HAP-1 (cell line): ENCODE measurements at regions not wholly inside any gene's neighbourhood (a gene's known extent, or its start where the extent isn't known, plus 50 kb on each side); places are given as distances from the start of the nearest gene placed in this dataset.

Experiments used
- DNase-seq, 2 experiments: peaks; one replicate each; pipeline ENCODE4 v3.0.0-alpha.2; 2016 to 2020; ENCODE audit warnings: low spot score in 2 of 2
- H3K27me3 ChIP-seq: fragments of 250-450 bp; sonication (Bioruptor Pico); 2 replicates; pipeline ENCODE4 v1.5.1; 2020; ENCODE audit warnings: low read depth, mild to moderate bottlenecking, moderate library complexity
- H3K36me3 ChIP-seq: fragments of 250-450 bp; sonication (Bioruptor Pico); replicated peaks from 2 replicates; pipeline ENCODE4 v1.5.1; 2020; ENCODE audit warnings: mild to moderate bottlenecking
- H3K4me1 ChIP-seq: fragments of 250-450 bp; sonication (Bioruptor Pico); 2 replicates; pipeline ENCODE4 v1.5.1; 2020; ENCODE audit warnings: mild to moderate bottlenecking
- H3K4me3 ChIP-seq: fragments of 250-450 bp; sonication (Bioruptor Pico); 2 replicates; pipeline ENCODE4 v1.5.1; 2020; ENCODE audit warnings: mild to moderate bottlenecking, moderate library complexity
- H3K9me3 ChIP-seq: fragments of 250-450 bp; sonication (Bioruptor Pico); 2 replicates; pipeline ENCODE4 v1.5.1; 2020; ENCODE audit warnings: mild to moderate bottlenecking, moderate library complexity
- in situ Hi-C: fragments of 300-500 bp; cut with MboI; formaldehyde crosslinking; loops from 3 replicates; pipeline ENCODE4 v1.14.3; 2020; ENCODE audit warnings: low sequenced_read_pairs, inconsistent platforms, mixed read lengths

- no peaks in the 10 kb centered on the region for H3K4me1 ChIP-seq
- H3K9me3 ChIP-seq: no peaks in the 10 kb centered on the region
- no peak overlapping the region for H3K4me3 ChIP-seq
- H3K27me3 ChIP-seq: 0 out of 2 replicates have a peak, but pooled peaks cover 6% of the 10 kb centered on the region
- no peaks in the 10 kb centered on the region for H3K36me3 ChIP-seq
- no peak for DNase-seq
- in situ Hi-C loops: loop anchor here (10.0 kb wide), 1 partner anchor 235 kb away; no protein-coding TSS in a partner anchor
Observed at GRCh38 chr12:4849795-4850345, 59.8 kb upstream of the KCNA1 start.

- in situ Hi-C loops: loop anchor here (10.0 kb wide), 1 partner anchor 234 kb away; no protein-coding TSS in a partner anchor
Observed at GRCh38 chr12:4850857-4851380, 58.8 kb upstream of the KCNA1 start.

GRCh38 chr12:4852308-4852707 is 57.4 kb upstream of the KCNA1 start:
- in situ Hi-C loops: loop anchor here (10.0 kb wide), 1 partner anchor 232 kb away; no protein-coding TSS in a partner anchor
- H3K4me3 ChIP-seq: no peak overlapping the region
- DNase-seq: no peak
- H3K9me3 ChIP-seq: no peaks in the 10 kb centered on the region
- H3K36me3 ChIP-seq: no peaks in the 10 kb centered on the region
- peaks cover 16% of the 10 kb centered on the region for H3K27me3 ChIP-seq
- no peaks in the 10 kb centered on the region for H3K4me1 ChIP-seq

More at GRCh38 chr12:4850857-4851380, 58.8 kb upstream of the KCNA1 start:
- no peaks in the 10 kb centered on the region for H3K9me3 ChIP-seq
- H3K36me3 ChIP-seq: no peaks in the 10 kb centered on the region
- no peak overlapping the region for H3K4me3 ChIP-seq
- H3K4me1 ChIP-seq: no peaks in the 10 kb centered on the region
- DNase-seq: no peak
- H3K27me3 ChIP-seq: peaks cover 14% of the 10 kb centered on the region

GRCh38 chr12:4852911-4853310 is 56.8 kb upstream of the KCNA1 start:
- H3K4me3 ChIP-seq: no peak overlapping the region
- no peaks in the 10 kb centered on the region for H3K36me3 ChIP-seq
- in situ Hi-C loops: loop anchor here (10.0 kb wide), 1 partner anchor 232 kb away; no protein-coding TSS in a partner anchor
- H3K4me1 ChIP-seq: peaks cover 2% of the 10 kb centered on the region
- peaks cover 19% of the 10 kb centered on the region for H3K27me3 ChIP-seq
- no peak for DNase-seq
- H3K9me3 ChIP-seq: no peaks in the 10 kb centered on the region

GRCh38 chr12:4855121-4855924 is 54.4 kb upstream of the KCNA1 start:
- in situ Hi-C loops: loop anchor here (5.0 to 10.0 kb wide), 2 partner anchors 147 to 229 kb away; no protein-coding TSS in a partner anchor
- DNase-seq: peak; percentile 65 to 74

GRCh38 chr12:4856596-4856995 is 53.1 kb upstream of the KCNA1 start:
- H3K9me3 ChIP-seq: no peaks in the 10 kb centered on the region
- H3K36me3 ChIP-seq: no peaks in the 10 kb centered on the region
- peaks cover 19% of the 10 kb centered on the region for H3K27me3 ChIP-seq
- DNase-seq: no peak
- H3K4me3 ChIP-seq: no peak overlapping the region
- H3K4me1 ChIP-seq: peaks cover 3% of the 10 kb centered on the region
- in situ Hi-C loops: loop anchor here (5.0 to 10.0 kb wide), 2 partner anchors 146 to 228 kb away; no protein-coding TSS in a partner anchor

More at GRCh38 chr12:4855121-4855924, 54.4 kb upstream of the KCNA1 start:
- no peaks in the 10 kb centered on the region for H3K36me3 ChIP-seq
- H3K27me3 ChIP-seq: peaks cover 19% of the 10 kb centered on the region
- no peak overlapping the region for H3K4me3 ChIP-seq
- H3K4me1 ChIP-seq: peaks cover 3% of the 10 kb centered on the region
- no peaks in the 10 kb centered on the region for H3K9me3 ChIP-seq

GRCh38 chr12:4857472-4858291 is 52.0 kb upstream of the KCNA1 start:
- Histone ChIP-seq H3K4me1 (peaks cover 3% of the 10 kb centered on the region), H3K27me3 (peaks cover 19% of the 10 kb centered on the region), H3K9me3 (no peaks in the 10 kb centered on the region), H3K36me3 (no peaks in the 10 kb centered on the region), H3K4me3 (no peak overlapping the region)
- in situ Hi-C loops: loop anchor here (5.0 to 10.0 kb wide), 2 partner anchors 145 to 227 kb away; no protein-coding TSS in a partner anchor
- DNase-seq: peak; percentile 58 to 85

GRCh38 chr12:4858386-4858785 is 51.3 kb upstream of the KCNA1 start:
- DNase-seq: peak in 1 of 2 experiments; percentile 27
- in situ Hi-C loops: loop anchor here (5.0 to 10.0 kb wide), 2 partner anchors 144 to 226 kb away; no protein-coding TSS in a partner anchor
- H3K4me1 ChIP-seq: peaks cover 3% of the 10 kb centered on the region
- H3K27me3 ChIP-seq: peaks cover 16% of the 10 kb centered on the region
- no peaks in the 10 kb centered on the region for H3K9me3 ChIP-seq
- H3K36me3 ChIP-seq: no peaks in the 10 kb centered on the region
- no peak overlapping the region for H3K4me3 ChIP-seq

GRCh38 chr12:4859478-4860210 is 50.1 kb upstream of the KCNA1 start:
- H3K27me3 ChIP-seq: peaks cover 16% of the 10 kb centered on the region
- no peak for DNase-seq
- in situ Hi-C loops: loop anchor here (5.0 to 10.0 kb wide), 2 partner anchors 143 to 225 kb away; no protein-coding TSS in a partner anchor
- no peaks in the 10 kb centered on the region for H3K9me3 ChIP-seq
- peaks cover 3% of the 10 kb centered on the region for H3K4me1 ChIP-seq
- H3K4me3 ChIP-seq: no peak overlapping the region
- H3K36me3 ChIP-seq: no peaks in the 10 kb centered on the region
